VCaP (cell line): ENCODE measurements at regions not wholly inside any gene's neighbourhood (a gene's known extent, or its start where the extent isn't known, plus 50 kb on each side); places are given as distances from the start of the nearest gene placed in this dataset.

ENCODE experiments used
- H3K27ac ChIP-seq: fragments of 450-650 bp; 2 replicates; pipeline ENCODE4 v1.5.1; 2017
- CTCF ChIP-seq: fragments of 450-650 bp; conservative IDR thresholded peaks from 2 replicates; pipeline ENCODE4 v1.5.1; 2017; ENCODE audit warnings: mild to moderate bottlenecking, moderate library complexity

DNA sequence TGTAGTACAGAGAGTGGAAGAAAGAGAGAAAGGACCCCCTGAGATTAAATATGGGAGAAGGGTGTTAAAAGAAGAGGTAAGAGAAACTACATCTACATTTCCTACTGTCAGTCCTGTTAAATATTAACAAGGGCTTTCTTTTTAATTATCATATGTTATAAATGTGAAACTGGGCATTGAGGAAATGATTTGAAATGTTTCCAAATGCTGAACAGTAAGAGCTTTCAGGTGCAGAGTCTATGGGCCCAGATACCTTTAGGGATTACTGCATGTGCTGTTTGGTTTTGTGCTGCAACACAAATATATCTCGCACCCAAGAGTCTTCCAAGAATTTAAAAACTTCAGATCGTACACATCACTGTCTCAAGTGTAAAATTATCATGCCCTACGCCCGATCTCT, 176.3 kb downstream of the RBM26 start:
- TF ChIP-seq CTCF: no peak
- H3K27ac ChIP-seq: peak overlapping the region; percentile 18; the same call in 1 of the 2 replicates

DNA sequence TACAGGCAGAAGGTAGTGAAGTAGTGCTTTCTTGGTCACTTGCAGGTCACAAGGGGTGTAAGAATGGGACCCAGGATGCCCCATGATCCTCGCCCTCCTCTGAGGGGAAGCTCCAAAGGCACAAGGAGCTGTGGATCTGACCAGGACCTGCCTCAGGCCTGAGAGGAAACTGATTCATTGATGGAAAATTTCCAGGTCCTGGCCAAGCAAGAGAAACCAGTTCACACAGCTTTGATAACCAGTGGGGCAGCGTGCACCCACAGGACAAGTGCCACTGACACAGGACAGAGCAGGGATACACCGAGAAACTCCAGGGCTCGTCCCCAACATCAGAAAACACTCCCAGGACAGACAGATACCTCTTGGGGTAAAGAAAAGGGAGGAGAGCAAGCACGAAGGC, 177.1 kb downstream of the RBM26 start:
- H3K27ac ChIP-seq: peak overlapping the region; percentile 18; the same call in 1 of the 2 replicates
- no peak for TF ChIP-seq CTCF

- peak overlapping the region; percentile 31; the same call in 1 of the 2 replicates for H3K27ac ChIP-seq
- TF ChIP-seq CTCF: no peak
Measured at GRCh38 chr13:79227418-79227817, 178.6 kb downstream of the RBM26 start.

- H3K27ac ChIP-seq: peak overlapping the region; percentile 23; the same call in 1 of the 2 replicates
- no peak for TF ChIP-seq CTCF
Measured at GRCh38 chr13:79226938-79227337, 179.1 kb downstream of the RBM26 start.

DNA sequence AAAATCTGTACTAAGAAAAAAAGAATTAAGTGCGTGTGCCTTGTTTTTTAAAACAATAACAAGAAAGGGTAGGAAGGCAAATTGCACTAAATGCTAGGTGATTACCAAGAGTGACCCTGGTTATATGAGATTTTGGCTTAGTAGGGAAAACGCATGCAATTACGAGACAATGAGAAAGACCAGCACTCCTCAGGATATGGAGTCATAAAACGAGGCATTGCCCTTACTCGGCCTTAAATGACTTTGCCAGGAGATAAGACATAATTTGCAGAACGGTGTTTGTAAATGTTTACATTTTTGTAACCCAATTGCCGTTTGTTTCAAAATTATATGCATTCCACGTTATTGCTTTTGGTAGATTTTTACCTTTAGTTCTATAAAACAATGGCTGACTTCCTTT, 179.8 kb downstream of the RBM26 start:
- no peak overlapping the region for H3K27ac ChIP-seq
- no peak for TF ChIP-seq CTCF

- H3K27ac ChIP-seq: no peak overlapping the region
- no peak for TF ChIP-seq CTCF
Measured at GRCh38 chr13:79225487-79226232, 180.4 kb downstream of the RBM26 start.

DNA sequence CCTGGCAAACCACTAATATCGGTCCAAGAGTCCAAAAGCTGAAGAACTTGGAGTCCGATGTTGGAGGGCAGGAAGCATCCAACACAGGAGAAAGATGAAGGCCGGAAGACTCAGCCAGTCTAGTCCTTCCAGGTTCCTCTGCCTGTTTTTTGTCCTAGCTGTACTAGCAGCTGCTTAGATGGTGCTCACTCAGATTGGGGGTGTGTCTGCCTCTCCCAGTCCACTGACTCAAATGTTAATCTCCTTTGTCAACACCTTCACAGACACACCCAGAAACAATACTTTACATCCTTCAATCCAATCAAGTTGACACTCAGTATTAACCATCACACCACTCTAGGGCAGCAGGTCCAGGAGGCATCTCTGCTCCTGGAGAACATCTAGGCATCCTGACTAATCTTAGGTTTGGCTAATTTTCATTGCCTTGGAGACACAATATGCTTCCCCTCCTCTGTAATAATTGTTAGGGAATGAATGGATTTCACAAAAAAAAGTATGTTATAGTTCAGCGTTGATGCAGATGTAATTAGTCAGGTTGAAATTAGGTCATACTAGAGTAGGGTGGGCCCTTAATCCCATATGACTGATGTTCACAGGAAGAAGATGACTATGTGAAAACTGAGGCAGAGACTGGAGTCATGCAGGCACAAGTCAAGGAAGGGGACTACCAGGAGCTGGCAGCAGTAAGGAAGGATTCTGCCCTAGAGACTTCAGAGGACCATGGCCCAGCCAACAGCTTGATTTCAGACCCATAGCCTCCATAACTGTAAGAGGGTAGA, 183.4 kb downstream of the RBM26 start:
- TF ChIP-seq CTCF: no peak
- H3K27ac ChIP-seq: no peak overlapping the region
